ENCODE measurements at regions not wholly inside any gene's neighbourhood (a gene's known extent, or its start where the extent isn't known, plus 50 kb on each side); places are given as distances from the start of the nearest gene placed in this dataset.

DNA sequence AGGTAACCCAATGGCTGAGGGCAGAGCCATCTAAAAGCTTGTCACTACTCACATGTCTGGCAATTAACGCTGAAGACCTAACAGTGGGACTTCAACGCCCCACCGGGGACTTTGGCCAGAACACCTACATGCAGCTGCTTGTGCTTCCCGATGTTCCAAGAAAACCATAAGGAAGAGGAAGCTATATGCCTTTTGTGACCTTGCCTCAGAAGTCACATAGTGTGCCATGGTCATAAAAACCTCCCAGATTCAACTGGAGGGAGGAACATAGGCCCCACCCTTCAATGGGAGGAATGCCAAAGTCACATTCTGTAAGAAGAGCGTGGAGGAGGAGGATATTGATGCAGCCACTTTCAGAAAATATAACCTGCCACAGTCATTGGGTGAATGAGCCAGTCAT lies 147.8 kb upstream of the MAGI3 start:
- no peaks in the 10 kb centered on the region for H3K36me3 Mint-ChIP-seq
- no peaks in the 10 kb centered on the region for H3K9me3 Mint-ChIP-seq
- no peak for DNase-seq
- H3K27ac Mint-ChIP-seq, result no peak overlapping the region
- no peak for ATAC-seq (replicated peaks)
- peaks cover 7 to 21% of the 10 kb centered on the region in 2 donors for H3K27me3 Mint-ChIP-seq
- no peaks in the 10 kb centered on the region for H3K4me1 Mint-ChIP-seq
- no peak overlapping the region for H3K4me3 Mint-ChIP-seq

DNA sequence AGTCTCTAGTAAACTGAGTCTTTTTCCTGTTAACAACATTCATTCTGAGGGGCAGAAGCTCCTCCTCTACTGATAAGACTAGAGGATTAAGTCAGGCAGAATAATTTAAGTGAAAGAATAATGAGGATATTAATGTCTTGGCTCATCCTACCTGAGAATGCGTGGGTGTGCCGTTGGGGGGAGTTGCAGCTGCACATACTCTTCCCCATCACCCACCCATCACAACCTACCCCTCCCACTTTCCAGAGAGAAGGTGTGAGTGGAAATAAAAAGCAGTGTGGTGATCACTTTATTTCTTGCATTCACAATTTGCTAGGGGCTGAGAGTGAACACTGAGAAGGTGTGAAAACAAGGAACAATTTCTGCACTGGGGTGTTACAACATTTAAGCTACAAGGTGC lies 146.8 kb upstream of the MAGI3 start:
- DNase-seq, result no peak

DNA sequence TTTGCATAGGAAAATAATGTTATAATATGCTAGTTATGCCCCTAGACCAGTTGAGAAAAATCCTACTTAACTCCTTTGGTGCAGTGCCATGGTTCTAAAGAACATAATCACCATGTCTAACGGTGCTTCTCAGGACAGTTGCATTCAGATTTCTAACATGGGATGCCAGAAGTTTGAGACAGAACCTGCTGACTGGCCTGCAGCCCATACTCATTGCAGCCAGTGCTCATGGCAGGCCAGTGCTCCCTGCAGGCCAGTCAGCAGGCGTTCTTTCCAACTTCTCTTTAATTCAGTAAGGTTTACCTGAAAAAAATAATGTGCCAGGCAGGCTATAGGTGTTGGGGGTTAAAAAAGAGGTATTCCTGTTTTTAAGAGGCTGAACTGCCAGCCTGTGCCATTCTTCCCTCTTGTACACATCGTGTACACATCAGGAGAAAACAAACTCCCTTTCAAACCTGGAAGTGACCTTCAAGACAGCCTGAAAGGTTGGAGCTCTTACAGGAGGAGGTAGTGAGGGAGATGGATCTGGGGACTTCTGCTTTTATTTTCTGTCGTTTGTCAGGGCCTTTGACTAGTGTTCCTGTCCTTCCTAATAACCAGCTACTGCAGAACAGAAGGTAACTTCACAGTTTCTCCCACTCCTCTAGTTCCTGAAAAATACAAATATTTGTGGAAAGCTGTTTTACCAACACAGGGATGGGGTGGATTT lies 146.0 kb upstream of the MAGI3 start:
- H3K27me3 Mint-ChIP-seq, result peaks cover 8 to 11% of the 10 kb centered on the region in 2 donors
- H3K9me3 Mint-ChIP-seq, result no peaks in the 10 kb centered on the region
- H3K27ac Mint-ChIP-seq, result no peak overlapping the region
- ATAC-seq (replicated peaks) (no peak), DNase-seq (no peak)
- no peak overlapping the region for H3K4me3 Mint-ChIP-seq
- H3K36me3 Mint-ChIP-seq, result no peaks in the 10 kb centered on the region
- no peaks in the 10 kb centered on the region for H3K4me1 Mint-ChIP-seq

More for the DNA sequence above, 146.8 kb upstream of the MAGI3 start:
- Mint-ChIP-seq H3K9me3 (no peaks in the 10 kb centered on the region), H3K4me3 (no peak overlapping the region), H3K4me1 (no peaks in the 10 kb centered on the region), H3K27me3 (peaks cover 8 to 13% of the 10 kb centered on the region in 2 donors), H3K36me3 (no peaks in the 10 kb centered on the region), H3K27ac (no peak overlapping the region)
- no peak for ATAC-seq (replicated peaks)

DNA sequence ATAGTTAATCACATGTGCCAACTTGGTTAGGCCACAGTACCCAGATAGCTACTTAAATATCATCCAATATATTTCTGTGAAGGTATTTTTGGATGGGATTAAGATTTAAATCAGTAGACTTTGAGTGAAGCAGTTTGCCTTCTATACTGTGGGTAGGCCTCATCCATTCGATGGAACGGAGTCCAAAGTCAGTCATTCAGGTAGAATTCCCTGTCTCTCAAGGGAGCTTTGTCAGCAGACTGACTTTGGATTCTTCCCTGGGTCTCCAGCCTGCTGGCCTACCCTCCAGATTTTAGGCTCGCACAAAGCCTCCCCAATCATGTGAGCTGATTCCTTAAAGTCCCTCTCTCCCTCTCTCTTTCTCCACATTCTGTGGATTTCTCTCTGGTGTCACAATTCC lies 145.1 kb upstream of the MAGI3 start:
- no peak overlapping the region for H3K27ac Mint-ChIP-seq
- H3K4me3 Mint-ChIP-seq, result no peak overlapping the region
- ATAC-seq (replicated peaks), result no peak
- H3K9me3 Mint-ChIP-seq, result no peaks in the 10 kb centered on the region
- peaks cover 8 to 11% of the 10 kb centered on the region in 2 donors for H3K27me3 Mint-ChIP-seq
- H3K36me3 Mint-ChIP-seq, result no peaks in the 10 kb centered on the region
- no peak for DNase-seq
- H3K4me1 Mint-ChIP-seq, result no peaks in the 10 kb centered on the region

DNA sequence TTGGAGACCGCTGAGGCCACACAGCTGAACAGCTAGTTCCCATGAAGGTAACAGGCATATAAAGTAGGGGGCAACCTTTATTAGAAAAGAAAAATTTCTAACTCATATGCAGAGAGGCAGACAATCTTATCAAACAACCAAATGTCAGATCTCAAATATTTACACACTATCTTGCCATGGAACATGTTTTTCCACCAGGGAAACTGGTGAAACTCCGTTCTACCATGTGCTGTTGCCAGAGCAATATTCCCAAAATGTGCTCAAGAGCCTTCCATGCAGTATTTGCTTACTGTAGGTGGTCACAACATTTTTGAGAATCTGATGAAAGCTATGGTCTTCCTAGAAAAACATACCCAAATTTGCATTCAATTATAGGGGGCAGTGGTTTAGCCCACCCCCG lies 143.4 kb upstream of the MAGI3 start:
- H3K9me3 Mint-ChIP-seq, result no peaks in the 10 kb centered on the region
- H3K36me3 Mint-ChIP-seq, result no peaks in the 10 kb centered on the region
- ATAC-seq (replicated peaks) (no peak), DNase-seq (no peak)
- H3K27me3 Mint-ChIP-seq, result peaks cover 8 to 14% of the 10 kb centered on the region in 2 donors
- no peak overlapping the region for H3K4me3 Mint-ChIP-seq
- no peaks in the 10 kb centered on the region for H3K4me1 Mint-ChIP-seq
- H3K27ac Mint-ChIP-seq, result no peak overlapping the region

DNA sequence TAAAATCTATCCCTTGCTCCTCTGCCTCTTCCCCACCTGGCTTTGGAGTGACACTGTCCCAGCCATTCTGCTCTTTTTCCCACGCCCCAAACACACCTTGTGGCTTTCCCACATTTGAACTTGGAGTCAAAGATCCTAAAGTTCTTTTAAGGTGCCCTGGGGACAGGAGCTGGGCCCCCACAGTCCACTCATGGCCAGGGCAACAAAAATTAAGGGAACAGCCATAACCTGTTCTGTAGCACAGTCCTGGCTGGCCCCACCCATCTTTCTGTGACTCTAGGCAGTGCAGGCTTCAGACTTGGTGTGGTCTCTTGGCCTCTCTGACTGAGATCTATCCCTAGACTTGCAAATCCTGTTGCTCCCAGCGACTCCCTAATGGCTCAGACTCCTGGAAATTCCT lies 143.0 kb upstream of the MAGI3 start:
- Mint-ChIP-seq H3K36me3 (no peaks in the 10 kb centered on the region), H3K27me3 (peaks cover 11 to 18% of the 10 kb centered on the region in 2 donors), H3K9me3 (no peaks in the 10 kb centered on the region), H3K4me3 (no peak overlapping the region), H3K4me1 (no peaks in the 10 kb centered on the region), H3K27ac (no peak overlapping the region)
- ATAC-seq (replicated peaks) (no peak), DNase-seq (no peak)

DNA sequence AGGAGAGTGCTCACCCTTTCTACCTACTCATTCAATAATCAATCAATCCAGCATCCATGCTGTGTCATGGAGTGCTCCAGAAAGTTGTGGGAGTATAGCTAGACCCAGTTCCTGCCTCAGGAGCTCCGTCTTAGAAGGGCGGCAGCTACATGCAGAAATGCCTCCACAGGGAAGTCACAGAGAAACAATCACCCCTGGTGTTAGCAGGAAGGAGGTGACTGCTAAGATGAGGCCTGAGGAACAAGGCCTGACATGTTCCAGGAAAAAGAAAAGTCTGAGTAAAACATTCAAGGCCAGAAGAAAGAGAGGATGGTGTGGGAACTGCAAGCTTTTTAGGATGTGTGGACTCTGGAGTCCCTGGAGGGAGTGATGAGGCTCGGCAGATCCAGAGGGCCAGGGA lies 142.5 kb upstream of the MAGI3 start:
- no peak for ATAC-seq (replicated peaks)
- DNase-seq, result no peak
- Mint-ChIP-seq H3K4me3 (no peak overlapping the region), H3K4me1 (no peaks in the 10 kb centered on the region), H3K27me3 (peaks cover 11 to 20% of the 10 kb centered on the region in 2 donors), H3K9me3 (no peaks in the 10 kb centered on the region), H3K27ac (no peak overlapping the region), H3K36me3 (no peaks in the 10 kb centered on the region)

DNA sequence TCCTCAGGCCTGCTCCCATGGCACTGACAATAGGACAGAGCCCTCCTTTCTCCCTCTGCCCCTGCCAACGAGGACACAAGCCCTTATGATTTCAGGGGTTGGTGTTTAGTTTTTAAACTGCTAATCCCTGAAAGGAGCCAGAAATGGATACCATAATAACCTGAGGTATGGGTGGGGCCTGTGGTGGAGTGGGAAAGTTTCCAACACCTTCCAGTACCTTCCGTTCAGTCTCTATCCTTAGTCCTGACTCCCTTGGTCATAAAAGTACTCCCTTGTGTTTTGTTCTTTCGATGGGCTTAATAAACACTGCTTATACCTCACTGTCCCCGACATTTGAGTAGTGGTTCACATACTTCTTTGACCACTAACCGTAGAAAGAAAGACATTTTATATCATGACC lies 141.8 kb upstream of the MAGI3 start:
- no peak overlapping the region for H3K27ac Mint-ChIP-seq
- no peak for DNase-seq
- H3K4me3 Mint-ChIP-seq, result no peak overlapping the region
- no peaks in the 10 kb centered on the region for H3K36me3 Mint-ChIP-seq
- H3K27me3 Mint-ChIP-seq, result peaks cover 11 to 20% of the 10 kb centered on the region in 2 donors
- no peak for ATAC-seq (replicated peaks)
- no peaks in the 10 kb centered on the region for H3K9me3 Mint-ChIP-seq
- H3K4me1 Mint-ChIP-seq, result no peaks in the 10 kb centered on the region

DNA sequence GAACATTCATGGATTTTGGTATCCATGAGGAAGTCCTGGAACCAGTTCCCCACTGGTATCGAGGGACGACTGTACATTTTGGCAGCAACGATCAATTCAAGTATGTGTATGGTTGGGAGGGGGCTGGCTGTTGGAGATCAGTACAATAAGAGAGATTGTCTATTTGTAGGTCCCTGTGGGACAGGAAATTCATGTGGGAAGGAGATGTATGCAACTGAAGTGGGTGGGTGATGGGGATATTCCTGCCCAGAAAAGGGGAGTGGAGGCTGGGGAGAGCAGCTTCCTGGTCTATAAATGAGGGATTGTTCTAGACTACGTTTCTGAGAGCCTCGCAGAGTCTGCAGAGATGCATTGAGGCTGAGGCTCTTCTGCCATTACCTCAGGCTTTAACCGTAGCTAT lies 140.2 kb upstream of the MAGI3 start:
- Mint-ChIP-seq H3K27ac (no peak overlapping the region), H3K9me3 (no peaks in the 10 kb centered on the region), H3K4me3 (no peak overlapping the region), H3K4me1 (no peaks in the 10 kb centered on the region), H3K36me3 (no peaks in the 10 kb centered on the region), H3K27me3 (peaks cover 15 to 25% of the 10 kb centered on the region in 2 donors)
- ATAC-seq (replicated peaks) (no peak), DNase-seq (no peak)

DNA sequence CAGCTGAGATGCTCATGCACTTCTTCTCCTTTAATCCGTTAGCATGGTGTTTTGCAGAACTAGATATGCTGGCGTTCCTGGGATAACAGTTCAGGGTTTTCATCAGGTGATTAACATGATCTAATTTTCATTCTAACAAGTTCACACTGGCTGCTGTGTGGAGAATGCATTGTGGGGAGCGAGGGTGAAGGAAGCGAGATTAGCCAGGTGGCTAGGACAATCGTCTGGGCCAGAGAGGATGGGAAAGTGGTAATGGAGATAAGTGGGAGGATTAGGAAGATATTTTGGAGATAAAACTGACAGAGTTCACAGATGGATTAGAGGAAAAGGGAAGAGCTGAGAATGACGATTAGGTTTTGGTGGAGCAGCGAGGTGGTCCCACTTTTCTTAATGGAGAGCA lies 138.1 kb upstream of the MAGI3 start:
- H3K4me1 Mint-ChIP-seq, result no peaks in the 10 kb centered on the region
- no peak for DNase-seq
- H3K27me3 Mint-ChIP-seq, result peaks cover 15 to 22% of the 10 kb centered on the region in 2 donors
- H3K27ac Mint-ChIP-seq, result no peak overlapping the region
- no peaks in the 10 kb centered on the region for H3K36me3 Mint-ChIP-seq
- H3K4me3 Mint-ChIP-seq, result no peak overlapping the region
- no peak for ATAC-seq (replicated peaks)
- no peaks in the 10 kb centered on the region for H3K9me3 Mint-ChIP-seq

DNA sequence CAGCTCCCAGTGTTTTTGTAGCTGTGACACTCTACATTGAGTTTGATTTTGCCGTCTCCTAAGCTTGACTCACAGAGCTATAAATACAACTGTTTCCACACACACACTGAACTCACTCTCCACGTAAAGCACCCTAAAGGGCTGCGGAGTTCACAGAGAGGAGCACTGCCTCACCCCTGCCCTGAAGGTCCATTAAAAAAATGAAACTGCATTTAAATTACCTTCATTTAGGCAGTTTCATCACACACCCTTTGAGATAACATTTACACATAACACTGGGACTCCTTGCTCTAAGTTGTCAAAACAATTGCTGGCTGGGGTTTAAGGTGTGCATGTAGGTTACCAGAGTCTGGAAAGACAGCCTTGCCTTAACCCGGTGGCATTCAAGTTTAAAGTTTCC lies 137.1 kb upstream of the MAGI3 start:
- DNase-seq (no peak), ATAC-seq (replicated peaks) (no peak)
- no peak overlapping the region for H3K27ac Mint-ChIP-seq
- no peaks in the 10 kb centered on the region for H3K36me3 Mint-ChIP-seq
- no peak overlapping the region for H3K4me3 Mint-ChIP-seq
- peaks cover 15 to 18% of the 10 kb centered on the region in 2 donors for H3K27me3 Mint-ChIP-seq
- no peaks in the 10 kb centered on the region for H3K4me1 Mint-ChIP-seq
- no peaks in the 10 kb centered on the region for H3K9me3 Mint-ChIP-seq

DNA sequence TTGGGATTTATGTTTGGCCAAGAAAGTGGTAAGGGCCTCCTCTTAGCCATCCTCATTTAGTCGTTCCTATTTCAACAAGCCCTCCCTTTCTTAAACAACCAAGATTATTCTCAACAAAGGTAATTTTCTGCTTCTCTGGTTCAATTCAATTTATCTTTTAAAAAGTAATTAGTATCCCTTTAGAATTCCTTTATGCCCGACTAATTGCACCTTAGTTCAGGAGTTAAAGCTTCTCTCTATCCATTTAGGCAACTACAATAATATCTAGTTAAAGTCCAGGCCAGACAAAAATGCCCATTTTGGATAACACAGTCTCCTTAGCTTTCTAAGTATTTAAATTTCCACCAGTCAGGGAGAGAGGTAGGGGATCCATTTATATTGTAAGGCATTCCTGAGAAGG lies 136.7 kb upstream of the MAGI3 start:
- Mint-ChIP-seq H3K4me1 (no peaks in the 10 kb centered on the region), H3K36me3 (no peaks in the 10 kb centered on the region), H3K27me3 (peaks cover 15 to 18% of the 10 kb centered on the region in 2 donors), H3K4me3 (no peak overlapping the region), H3K9me3 (no peaks in the 10 kb centered on the region), H3K27ac (no peak overlapping the region)
- ATAC-seq (replicated peaks) (no peak), DNase-seq (no peak)

DNA sequence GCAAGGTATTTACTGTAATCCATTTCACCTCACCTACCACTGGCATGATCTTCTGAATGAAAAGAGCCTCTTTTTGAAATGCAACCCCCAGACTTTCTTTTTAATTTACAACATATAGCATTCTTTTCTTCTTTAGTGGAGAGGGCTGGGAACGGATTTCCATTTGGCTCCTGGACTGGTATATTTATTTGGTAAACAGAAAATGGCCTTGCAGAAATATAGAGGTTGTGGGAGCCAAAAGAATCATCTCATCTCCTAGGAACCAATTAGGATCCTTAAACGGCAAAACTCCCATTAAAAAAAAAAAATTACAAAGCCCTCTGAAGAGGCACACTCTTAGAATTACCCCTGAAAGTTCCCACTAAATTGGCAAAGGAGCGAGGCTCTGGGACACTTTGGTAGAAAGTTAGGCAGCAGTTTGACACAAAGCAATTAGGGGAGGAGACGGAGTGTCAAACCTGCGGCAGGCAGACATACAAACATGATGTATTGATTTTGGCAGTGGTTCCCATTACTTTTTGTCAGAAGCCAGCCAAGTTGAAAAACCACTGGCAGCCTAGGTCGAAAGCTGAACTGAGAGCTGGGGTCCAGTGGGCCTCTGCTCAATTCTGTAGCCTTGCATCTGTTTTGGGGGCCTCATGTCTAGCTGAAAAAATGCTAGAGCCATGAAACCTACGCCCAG lies 135.1 kb upstream of the MAGI3 start:
- Mint-ChIP-seq H3K27ac (no peak overlapping the region), H3K27me3 (peaks cover 12 to 18% of the 10 kb centered on the region in 2 donors), H3K4me1 (no peaks in the 10 kb centered on the region), H3K36me3 (no peaks in the 10 kb centered on the region), H3K9me3 (no peaks in the 10 kb centered on the region), H3K4me3 (no peak overlapping the region)
- ATAC-seq (replicated peaks) (no peak), DNase-seq (no peak)

DNA sequence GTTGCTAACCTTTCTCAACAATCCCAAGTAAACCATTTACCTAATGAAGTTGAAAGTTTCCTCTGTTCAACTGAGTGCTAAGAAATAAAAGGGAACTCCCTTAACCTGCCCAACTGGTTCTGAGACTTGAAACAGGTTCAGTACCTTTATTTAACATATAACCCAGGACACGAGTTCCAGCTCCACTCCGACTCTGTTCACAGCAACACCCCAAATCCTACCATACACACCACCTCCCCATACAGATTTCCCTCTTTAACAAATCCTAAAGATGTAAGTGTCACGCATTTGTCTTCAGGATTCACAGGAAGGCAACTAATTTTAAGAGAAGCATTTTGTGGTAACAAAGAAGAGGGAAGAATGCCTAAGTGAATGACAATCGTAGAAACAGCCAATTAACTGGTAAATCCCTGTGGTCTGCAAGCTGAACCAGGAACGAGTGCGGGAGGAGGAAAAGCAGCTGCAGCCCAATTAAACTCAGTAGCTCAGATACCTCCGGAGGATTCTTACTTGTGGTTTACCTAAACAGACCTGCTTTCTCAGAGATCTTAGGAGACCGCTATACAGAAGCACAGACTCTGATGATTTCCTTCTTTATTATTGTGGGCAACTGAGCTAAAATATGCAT lies 134.5 kb upstream of the MAGI3 start:
- DNase-seq, result no peak
- H3K9me3 Mint-ChIP-seq, result no peaks in the 10 kb centered on the region
- H3K27me3 Mint-ChIP-seq, result peaks cover 14 to 23% of the 10 kb centered on the region in 2 donors
- no peak overlapping the region for H3K27ac Mint-ChIP-seq
- H3K36me3 Mint-ChIP-seq, result no peaks in the 10 kb centered on the region
- no peak overlapping the region for H3K4me3 Mint-ChIP-seq
- no peak for ATAC-seq (replicated peaks)
- no peaks in the 10 kb centered on the region for H3K4me1 Mint-ChIP-seq

DNA sequence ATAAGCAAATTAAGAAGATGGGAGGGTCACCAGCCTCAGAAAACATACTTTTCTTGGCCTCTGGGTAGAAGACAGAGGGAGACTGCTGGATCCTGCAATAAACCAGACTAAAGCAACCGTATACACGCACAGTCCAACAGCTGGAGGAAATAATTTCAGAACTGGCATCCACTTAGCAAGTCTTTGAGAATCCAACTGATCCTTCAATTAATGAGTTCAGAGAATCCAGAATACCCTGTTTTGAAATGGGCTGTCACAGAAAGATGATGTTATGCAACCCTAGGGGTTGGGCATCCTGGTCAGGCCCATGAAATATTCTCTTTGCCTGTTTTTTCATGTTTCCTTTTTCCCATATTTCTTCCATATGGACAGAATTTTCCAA lies 134.0 kb upstream of the MAGI3 start:
- Mint-ChIP-seq H3K4me3 (no peak overlapping the region), H3K9me3 (no peaks in the 10 kb centered on the region), H3K27ac (no peak overlapping the region), H3K4me1 (no peaks in the 10 kb centered on the region), H3K27me3 (peaks cover 18 to 20% of the 10 kb centered on the region in 2 donors), H3K36me3 (no peaks in the 10 kb centered on the region)
- no peak for DNase-seq
- no peak for ATAC-seq (replicated peaks)
